Esophagus squamous epithelium (tissue), 4 donors: ENCODE measurements at regions not wholly inside any gene's neighbourhood (a gene's known extent, or its start where the extent isn't known, plus 50 kb on each side); places are given as distances from the start of the nearest gene placed in this dataset.

ENCODE experiments used
- POLR2A ChIP-seq, 4 donors: fragments of 450-650 bp; IDR thresholded peaks; one replicate each; pipeline ENCODE4 v1.6.1; 2017; ENCODE audit warnings: antibody characterized with exemption in 4 of 4, mild to moderate bottlenecking in 4 of 4, moderate library complexity in 3 of 4
- TF ChIP-seq, protein P1 (sequence below), 6 experiments: fragments of 450-650 bp in 4 of 6; fragments of 200-600 bp in 2 of 6; sonication (generic) in 2 of 6; IDR thresholded peaks; one replicate each; pipeline ENCODE4 v1.5.1; 2016 to 2019; ENCODE audit warnings: antibody characterized with exemption in 6 of 6, mild to moderate bottlenecking in 4 of 6, moderate library complexity in 4 of 6

DNA sequence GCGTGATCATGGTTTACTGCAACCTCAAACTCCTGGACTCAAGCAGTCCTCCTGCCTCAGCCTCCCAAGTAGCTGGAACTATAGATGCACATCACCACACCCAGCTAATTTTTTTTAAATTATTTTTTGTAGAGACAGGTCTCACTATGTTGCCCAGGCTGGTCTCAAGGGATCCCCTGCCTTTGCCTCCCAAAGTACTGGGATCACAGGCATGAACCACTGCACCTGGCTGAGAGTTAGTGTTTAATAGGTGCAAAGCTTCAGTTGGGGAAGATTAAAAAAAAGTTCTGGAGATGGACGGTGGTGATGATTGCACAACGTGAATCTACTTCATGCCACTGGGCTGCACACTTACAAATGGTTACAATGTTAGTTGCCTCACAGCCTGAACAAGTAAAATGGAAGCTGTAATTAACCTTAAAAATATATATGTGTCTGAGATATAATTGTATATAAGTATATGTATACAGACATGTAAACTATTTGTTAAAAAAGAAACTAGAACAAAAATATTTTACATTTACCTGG is 106.4 kb upstream of the ZNF438 start:
- TF ChIP-seq, protein P1, sequence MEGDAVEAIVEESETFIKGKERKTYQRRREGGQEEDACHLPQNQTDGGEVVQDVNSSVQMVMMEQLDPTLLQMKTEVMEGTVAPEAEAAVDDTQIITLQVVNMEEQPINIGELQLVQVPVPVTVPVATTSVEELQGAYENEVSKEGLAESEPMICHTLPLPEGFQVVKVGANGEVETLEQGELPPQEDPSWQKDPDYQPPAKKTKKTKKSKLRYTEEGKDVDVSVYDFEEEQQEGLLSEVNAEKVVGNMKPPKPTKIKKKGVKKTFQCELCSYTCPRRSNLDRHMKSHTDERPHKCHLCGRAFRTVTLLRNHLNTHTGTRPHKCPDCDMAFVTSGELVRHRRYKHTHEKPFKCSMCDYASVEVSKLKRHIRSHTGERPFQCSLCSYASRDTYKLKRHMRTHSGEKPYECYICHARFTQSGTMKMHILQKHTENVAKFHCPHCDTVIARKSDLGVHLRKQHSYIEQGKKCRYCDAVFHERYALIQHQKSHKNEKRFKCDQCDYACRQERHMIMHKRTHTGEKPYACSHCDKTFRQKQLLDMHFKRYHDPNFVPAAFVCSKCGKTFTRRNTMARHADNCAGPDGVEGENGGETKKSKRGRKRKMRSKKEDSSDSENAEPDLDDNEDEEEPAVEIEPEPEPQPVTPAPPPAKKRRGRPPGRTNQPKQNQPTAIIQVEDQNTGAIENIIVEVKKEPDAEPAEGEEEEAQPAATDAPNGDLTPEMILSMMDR (IDR thresholded peaks at IDR 0.05), result no peak
- TF ChIP-seq POLR2A (IDR thresholded peaks at IDR 0.05), result no peak
